Inferior parietal cortex (tissue), 1 donor: ENCODE measurements at regions not wholly inside any gene's neighbourhood (a gene's known extent, or its start where the extent isn't known, plus 50 kb on each side); places are given as distances from the start of the nearest gene placed in this dataset.
"Not testable (repeated sequence)": the region's sequence is repeated elsewhere in the genome, so short reads cannot be mapped to it uniquely, and the experiment has no call there.

ENCODE experiments used
- DNase-seq: peaks from one replicate; pipeline ENCODE4 v3.0.0-alpha.2; 2016; ENCODE audit errors: extremely low spot score

DNA sequence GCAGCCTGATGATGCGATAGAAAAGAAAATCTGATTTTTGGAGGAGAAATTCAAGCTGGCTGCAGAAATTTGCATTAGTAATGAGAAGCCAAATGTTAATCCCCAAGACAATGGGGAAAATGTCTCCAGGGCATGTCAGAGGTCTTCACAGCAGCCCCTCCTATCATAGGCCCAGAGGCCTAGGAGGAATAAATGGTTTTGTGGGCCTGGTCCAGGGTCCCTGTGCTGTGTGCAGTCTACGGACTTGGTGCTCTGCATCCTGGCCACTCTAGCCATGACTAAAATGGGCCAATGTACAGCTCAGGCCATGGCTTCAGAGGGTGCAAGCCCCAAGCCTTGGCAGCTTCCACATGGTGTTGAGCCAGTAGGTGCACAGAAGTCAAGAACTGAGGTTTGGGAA, 303.8 kb upstream of the SEMA3C start:
- DNase-seq = not testable (repeated sequence)

DNA sequence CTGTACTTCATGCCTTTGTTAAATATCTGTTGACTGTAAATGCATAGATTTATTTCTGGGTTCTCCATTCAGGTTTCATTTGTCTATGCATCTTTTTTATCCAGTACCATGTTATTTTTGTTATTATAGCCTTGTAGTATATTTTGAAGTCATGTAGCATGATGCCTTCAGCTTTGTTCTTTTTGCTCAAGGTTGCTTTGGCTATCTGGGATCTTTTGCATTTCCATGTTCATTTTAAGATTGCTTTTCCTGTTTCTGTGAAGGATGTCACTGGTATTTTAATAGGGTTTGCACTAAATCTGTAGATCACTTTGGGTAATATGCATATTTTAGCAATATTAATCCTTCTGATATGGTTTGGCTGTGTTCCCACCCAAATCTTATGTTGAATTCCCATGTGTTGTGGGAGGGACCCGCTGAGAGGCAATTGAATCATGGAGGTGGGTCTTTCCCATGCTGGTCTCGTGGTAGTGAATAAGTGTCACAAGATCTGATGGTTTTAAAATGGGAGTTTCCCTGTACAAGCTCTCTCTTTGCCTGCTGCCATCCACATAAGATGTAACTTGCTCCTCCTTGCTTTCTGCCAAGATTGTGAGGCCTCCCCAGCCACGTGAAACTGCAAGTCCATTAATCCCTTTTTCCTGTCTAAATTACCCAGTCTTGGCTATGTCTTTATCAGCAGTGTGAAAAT, 302.8 kb upstream of the SEMA3C start:
- no peak for DNase-seq

DNA sequence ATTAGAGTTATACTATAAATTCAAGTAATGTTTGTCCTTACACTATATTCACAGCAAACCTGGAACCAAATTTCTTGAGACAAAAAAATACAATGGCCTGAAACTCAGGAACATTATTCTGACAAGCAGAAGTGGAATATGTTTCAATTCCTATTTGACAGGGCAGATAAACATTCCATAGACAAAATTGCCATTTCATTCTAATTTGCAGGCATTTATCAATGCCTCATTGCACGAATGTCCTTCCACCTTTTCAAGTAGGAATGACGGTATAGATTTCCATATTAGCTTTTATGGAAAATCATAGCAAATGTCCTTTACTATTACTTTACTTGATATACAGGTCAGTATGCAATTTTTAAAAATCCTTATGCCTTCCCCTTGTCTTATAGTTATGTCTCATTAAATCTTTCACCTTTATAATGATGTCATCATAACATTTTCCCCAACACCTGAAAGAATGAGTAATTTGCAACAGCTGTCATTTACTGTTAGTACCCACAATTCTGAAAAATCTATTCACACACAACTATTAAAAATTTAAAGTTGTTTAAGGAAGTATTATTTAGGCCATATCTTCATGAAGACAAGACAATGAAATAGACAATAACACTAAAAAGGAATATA, 299.7 kb upstream of the SEMA3C start:
- DNase-seq = no peak

DNA sequence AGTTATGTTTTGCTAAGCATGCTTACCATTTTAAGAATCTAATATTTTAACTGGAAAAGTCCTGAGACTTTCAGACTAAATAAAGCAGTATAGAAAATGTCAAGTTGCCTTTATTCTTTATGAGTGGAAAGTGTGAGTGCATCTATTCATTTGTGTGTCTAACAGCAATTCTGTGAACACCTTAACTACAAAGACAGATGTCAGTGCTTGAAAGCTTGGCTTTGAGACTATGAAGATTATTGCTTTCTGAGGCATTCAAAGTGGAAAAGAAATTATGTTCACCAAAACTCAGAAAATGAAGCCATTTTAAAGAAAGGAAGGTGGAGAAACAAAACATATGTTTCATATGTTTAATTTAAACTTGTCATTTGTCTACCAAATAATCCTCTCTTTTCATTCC, 294.5 kb upstream of the SEMA3C start:
- no peak for DNase-seq

DNA sequence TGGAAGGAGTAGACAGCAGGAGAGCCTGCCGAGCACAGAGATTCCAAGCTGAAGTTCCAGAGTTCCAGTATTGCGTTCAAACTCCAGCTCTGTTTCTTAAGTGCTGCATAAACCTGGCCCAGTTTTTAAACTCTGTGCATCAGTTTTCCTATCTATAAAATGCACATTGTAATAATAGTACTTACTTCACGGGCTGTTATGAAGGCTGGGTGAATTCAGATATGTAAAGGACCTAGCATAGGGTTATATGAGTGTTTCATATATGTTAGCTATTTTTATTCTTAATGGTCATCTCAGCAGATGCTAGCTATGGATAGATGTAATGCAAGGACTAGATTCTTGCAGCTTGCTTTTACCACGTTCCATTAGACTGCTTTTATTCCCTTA, 293.1 kb upstream of the SEMA3C start:
- no peak for DNase-seq

DNA sequence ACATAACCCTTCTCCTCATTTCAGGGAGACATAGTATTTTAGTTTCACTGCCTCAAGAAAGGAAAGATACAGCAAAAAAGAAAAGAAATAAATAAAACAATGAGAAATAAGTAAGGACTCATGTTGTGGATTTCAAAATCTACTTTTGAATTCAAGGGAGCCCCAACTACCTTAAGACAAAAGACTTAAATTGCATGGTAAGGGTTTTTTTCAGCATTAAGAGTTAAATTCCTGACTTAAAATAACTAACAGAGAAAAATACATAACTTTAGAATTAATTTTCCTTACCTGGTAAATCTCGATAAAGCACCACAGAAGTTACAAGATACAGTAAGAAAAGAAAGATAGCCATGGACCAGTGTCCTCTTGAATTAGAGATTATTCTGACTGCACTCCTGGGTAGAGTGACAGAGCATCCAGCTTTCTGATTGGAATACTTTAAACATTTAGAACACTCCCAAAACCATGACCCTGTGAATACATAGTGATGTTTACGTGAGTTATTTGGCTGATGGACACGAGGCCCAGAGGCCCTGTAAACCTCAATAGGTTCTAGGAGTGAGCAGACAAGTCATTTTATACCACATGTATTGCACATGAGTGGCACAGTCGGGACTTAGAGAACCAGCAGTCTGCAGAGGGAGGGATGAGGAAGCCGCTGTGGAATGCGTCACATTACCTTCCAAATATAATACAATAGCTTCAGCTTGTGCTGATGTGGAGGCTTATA, 292.5 kb upstream of the SEMA3C start:
- no peak for DNase-seq

DNA sequence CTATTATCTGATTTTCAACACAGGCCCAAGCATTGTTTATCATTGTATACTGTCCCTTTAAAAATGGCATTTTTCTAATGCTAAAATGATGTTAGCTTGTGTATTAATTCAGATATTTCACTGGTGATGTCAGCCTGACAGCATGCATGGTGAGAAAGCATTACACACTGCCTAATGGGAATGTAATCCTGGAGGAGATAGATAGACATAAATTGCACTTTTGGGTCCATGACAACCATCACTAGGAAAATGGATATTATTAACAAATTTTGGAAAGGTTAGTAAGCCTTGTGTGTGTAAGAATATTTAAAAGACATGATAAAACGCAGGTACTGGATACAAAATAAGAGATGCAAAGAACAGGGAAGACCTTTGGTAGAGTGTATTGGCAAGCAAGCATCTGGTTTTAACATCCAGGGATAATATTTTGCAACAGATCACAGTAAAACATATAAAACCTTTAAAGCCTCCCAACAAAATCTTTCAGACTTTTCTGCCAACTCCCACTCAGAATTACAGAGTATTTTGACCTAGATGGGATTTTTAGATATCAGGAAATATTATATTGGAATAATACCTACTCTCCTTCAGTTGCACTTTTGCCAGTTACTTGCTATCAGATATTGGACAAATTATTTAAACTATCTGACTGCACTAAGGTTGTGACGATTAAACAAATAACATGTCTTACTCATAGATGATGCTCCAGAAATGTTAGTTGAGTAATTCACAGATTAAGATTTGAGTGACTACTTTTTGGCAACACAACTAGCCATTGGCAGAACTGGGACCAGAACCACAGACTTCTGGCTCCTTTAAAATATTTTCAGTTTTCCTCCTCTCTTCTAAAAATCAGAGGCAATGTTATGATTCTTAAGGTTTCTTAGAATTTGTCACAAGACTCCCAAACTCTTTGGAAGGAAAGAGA, 291.6 kb upstream of the SEMA3C start:
- DNase-seq = no peak

DNA sequence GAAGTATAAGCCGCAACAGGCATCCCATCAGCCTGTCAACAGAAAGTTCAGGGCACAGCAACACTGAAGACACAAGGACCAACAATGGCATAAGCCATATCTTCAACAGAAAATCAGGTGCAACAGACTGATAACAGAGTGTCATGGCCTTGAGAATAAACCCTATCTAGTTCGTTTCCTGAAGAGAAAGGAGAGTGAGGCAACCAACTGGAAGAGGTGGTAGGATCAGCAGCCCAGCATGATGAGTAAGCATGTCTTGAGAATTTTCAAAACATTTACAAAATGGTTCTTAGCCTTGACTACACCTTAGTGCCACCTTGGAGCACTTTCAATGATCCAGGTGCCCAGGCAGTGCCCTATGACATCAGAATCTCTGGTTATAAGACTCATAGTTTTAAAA, 290.2 kb upstream of the SEMA3C start:
- no peak for DNase-seq

DNA sequence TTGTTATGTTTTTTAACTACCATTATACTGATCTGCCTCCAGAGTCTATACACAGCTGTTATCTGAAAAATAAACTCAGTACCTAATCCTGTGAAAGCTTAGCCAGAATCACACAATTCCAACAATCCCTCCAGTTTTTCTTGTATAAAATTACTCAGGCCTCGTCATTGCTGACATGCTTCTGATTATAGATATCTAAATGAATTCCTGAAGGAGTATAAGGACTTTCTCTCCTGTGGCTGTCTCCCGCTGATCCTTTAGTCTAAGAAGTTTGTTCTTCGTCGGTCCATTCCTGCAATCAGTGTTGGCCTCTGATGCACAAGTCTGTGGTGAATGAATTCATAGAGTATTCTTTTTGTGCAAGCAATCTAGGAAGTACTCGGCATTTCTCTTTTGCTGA, 288.9 kb upstream of the SEMA3C start:
- DNase-seq = no peak

DNA sequence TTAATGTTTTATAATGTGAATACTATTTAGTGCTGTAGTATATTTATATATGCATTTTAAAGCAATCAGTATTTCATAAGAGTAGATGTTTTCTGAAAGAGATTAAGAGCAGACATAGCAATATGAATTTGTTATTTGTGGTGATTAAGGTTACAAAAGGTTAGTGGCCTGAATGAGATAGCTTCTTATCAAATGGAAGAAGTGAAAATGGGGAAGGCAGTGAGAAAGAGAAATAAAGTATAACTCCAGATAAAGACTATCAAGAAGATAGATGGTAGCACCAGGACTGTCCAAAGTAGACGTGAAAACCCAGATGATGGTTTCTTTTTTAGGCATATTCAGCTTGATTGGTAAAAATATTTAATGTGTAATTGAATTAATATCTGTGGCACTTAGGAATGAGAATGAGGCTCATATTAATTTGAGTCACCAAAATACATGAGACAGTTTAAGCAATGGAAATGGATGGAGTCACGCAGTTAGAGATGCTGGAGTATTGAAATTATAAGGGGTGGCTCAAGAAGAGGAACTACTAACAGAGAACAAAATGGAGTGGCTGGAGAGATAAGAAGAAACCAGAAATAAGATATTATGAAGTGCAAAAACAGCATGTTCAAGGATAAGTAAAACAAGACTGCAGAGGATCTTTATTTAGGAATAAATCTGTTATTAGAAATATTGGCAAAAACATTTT, 288.0 kb upstream of the SEMA3C start:
- DNase-seq = no peak

DNA sequence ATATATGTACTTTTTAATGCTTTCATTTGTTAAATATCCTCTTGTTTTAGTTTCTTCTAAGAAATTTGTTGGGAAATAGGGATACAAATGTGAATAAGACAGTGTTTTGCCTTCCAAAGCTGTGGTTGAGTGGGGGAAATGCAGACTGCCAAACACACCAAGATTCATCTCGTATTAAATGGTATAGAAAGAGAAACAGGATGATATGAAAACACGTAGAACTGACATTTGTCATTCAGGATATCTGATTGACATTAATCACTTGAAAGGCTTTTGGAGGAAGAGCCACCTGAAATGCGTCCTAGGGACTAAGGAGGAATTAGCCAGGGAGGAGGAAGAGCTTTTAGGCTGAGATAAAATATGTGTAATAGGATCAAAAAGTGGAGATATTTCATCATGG, 287.4 kb upstream of the SEMA3C start:
- DNase-seq = no peak

DNA sequence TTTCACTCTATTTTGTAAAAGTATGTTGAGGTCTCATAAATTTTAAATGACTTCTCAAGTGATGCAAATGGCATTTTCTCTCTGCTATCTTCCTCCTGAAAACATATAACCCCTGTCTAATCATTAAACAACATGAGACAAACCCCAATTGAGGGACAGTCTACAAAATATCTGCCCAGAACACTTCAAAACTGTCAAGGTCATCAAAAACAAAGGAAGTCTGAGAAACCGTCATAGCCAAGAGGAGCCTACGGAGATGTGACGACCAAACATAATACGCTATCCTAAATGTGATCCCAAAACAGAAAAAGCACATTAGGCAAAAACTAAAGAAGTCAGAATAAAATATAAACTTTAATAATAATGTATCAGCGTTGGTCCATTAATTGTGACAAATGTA, 282.3 kb upstream of the SEMA3C start:
- no peak for DNase-seq

DNA sequence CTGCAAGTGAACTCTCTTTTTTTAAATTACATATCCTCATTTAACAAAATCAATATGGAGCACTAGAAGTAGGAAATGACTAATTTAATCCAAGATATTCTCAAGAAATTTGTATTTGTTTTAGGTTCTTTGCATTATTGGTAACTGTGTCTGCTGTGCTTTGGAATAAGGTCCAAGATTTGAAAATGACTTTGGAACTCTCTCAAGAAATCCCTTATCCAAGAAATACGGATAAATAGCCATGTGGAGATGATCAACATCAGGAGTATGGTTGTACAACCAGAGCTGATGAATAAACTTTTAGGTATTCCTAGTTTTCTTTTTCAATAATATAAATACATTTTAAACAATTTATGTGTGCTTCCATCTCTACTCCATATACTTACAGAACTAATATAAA, 279.9 kb upstream of the SEMA3C start:
- no peak for DNase-seq

DNA sequence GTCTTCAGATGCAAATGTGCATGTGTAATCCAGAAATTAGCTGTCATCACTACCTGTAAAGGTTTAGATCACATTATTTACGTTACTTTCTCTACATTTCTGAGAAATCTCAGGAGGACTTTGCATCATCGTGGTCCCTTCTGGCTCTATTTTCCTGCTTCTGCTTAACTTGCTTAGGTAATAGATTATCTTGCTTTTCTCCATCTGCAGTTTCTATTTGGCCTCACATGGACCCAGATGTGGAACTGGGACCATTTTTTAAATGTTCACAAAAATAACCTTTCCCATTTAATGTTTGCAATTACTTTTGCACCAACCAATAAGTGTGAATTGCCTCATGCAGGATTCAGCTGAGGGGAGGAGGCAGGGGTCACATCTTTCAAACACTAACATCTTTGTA, 278.4 kb upstream of the SEMA3C start:
- no peak for DNase-seq

DNA sequence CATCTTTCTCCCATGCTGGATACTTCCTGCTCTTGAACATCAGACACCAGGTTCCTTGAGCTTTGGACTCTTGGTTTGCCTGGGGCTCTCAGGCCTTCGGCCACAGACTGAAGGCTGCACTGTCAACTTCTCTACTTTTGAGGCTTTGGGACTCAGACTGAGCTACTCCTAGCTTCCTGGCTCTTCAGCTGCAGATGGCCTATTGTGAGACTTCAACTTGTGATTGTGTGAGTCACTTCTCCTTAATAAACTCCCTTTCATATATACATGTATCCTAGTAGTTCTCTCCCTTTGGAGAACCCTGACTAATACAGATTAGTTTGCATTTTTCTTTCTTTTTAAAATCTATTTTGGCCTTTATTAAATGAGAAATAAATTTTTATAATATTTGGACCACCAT, 276.2 kb upstream of the SEMA3C start:
- DNase-seq = no peak

DNA sequence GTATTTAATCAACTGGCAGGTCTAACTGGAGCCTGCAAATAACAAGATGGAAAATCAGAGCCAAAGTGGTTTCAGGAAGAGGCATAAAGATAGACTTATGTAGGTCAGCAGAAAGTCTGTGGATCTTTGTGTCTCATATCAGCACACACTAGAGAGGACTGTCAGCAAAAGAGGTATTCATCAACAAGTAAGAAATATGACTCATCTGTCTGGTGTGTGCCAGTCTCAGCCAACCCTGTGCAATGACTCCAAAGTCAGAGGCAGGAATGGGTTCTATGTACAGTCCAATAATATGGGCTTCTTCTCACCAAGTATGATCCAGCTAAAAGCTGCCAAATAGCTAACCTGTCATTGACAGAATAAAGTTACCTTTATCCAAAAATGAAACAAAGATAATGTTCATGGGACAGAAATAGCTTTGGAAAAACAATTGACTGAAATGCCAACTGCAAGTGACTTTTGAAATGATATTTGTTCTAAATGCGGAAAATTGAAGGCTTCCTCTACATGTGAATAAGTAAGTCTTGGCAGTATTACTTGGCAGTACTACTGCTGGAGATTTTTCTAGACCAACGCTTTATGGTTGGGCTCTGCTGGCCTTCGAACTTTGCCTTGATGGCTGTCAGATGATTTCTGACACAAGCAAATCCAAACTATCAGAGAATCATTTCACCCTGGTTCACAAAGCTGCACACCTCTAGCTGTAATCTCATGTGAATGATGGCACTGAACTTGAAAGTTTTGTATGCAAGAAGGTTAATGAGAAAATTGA, 272.3 kb upstream of the SEMA3C start:
- DNase-seq = no peak

DNA sequence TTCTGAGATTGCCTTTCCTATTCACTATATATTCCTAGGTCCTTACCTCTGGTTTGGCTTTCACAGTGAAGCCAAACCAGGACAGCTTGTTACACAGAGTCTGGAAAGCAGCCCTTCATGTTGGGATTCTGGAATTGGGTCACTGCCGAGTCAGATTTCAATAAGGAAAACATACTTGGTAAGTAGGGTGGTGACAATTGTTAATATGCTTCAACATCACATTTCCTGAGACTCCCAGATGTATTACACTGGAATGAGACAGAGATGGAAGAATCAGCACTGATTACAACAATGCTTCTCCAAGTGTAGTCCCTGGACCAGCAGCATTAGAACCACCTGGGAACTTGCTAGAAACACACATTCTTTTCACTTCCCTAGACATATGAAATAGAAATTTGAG, 268.9 kb upstream of the SEMA3C start:
- no peak for DNase-seq

DNA sequence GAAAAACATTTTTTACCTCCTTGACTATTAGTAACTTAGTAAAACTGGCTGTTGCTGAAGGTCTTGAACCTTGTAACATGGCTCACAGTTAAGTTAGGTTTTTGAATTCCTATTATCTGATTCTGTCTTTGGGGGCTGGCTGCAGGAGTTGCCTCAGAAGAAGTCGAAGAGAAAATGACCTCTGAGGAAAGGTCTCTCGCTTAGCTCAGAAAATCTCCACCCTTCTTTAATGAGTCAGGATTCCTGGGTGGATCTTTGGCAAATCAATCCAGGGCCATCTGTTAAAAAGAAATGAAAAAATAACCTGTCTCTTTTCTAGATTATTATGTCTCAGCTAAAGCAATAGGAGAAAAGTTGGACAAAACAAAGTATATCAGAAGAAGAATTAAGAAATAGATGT, 267.8 kb upstream of the SEMA3C start:
- no peak for DNase-seq

DNA sequence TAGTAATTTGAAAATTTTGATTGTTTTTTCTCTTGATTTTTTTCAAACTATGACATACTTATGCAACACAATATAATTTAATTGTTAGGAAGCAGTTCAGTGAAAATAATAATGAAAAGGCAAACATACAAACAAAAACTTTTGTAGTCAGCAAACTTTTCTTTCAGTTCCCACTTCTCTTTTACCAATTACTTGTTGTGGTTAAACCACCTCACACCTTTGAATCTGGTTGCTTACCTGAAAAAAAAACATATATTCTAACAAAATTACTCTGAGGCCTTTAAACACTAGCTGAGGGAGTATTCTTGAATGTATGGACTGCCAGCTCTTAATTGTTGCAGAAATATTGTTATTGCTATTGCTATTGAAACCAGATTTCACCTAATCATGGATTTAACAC, 266.2 kb upstream of the SEMA3C start:
- DNase-seq = no peak

DNA sequence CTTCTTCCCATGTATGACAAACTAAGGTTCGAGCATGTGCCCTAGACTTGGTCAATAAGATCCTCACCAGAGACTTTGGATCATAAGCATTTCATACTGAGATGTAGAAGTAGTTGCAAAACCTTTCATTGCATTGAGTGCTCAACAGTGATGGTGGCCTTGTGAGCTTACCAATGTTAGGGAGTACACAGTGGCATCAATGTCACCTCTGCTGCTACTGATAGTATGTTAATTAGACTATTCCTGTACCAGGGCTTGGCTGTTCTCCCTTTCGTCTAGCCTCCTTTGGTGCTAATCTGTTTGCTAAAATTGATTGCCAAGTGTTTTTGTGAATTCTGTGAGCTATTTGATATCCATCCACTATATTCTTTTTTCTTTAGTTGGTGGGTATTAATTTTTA, 264.5 kb upstream of the SEMA3C start:
- no peak for DNase-seq

DNA sequence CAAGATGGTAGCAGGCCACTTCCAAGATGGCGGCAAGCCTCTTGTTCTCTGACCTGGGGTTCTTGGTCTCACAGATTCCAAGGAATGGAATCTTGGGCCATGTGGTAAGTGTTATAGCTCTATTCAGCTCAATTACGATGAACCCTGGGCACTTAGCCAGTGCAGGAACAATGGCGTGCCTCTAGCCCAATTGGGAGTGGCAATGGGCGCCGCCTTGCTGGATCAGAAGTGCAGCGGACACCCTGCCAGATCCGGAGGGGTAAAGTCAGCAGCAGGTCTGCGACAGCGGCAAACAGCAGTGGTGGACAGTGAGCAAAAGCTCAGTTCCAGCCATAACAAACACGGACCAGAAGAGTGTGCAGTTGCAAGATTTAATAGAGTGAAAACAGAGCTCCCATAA, 263.2 kb upstream of the SEMA3C start:
- not testable (repeated sequence) for DNase-seq
